IMR-90 (cell line): ENCODE measurements at regions not wholly inside any gene's neighbourhood (a gene's known extent, or its start where the extent isn't known, plus 50 kb on each side); places are given as distances from the start of the nearest gene placed in this dataset.

ENCODE experiments used
- ATAC-seq: fragments of 200-7000 bp; cut with Tn5 transposase; 2 replicates; pipeline ENCODE4 v1.9.1; 2020; ENCODE audit warnings: low read depth, mild to moderate bottlenecking, moderate library complexity
- BruUV-seq: library from RNA; stranded (reverse); fragments of 400-500 nt; replicated peaks from 2 replicates; lab custom pipeline; 2021; lab: Mats Ljungman, UMichigan
- CTCF ChIA-PET: fragments of 300-600 bp; formaldehyde crosslinking; extraction: SDS; loops from one replicate; lab custom pipeline; 2021; ENCODE audit warnings: antibody characterized with exemption; lab: Yijun Ruan, JAX
- POLR2A ChIA-PET: fragments of 300-600 bp; sonication (Branson Sonifier 250); formaldehyde crosslinking; loops from one replicate; lab custom pipeline; 2022; ENCODE audit warnings: antibody characterized with exemption; ENCODE audit not compliant: unreplicated experiment; lab: Charles Lee
- DNase-seq: peaks from one replicate; pipeline ENCODE4 v3.0.0; 2013
- H2AFZ ChIP-seq: replicated peaks from 2 replicates; pipeline ENCODE3; 2013; ENCODE audit warnings: low read length, mild to moderate bottlenecking; ENCODE audit not compliant: poor library complexity
- H2AK5ac ChIP-seq: 2 replicates; pipeline ENCODE4 v1.6.1; 2013; ENCODE audit warnings: low read depth, low read length, inconsistent platforms
- H2AK9ac ChIP-seq: replicated peaks from 2 replicates; pipeline ENCODE3; 2013; ENCODE audit warnings: mild to moderate bottlenecking, low read depth, low read length, moderate library complexity; ENCODE audit not compliant: poor library complexity
- H2BK120ac ChIP-seq: 2 replicates; pipeline ENCODE4 v1.6.1; 2013; ENCODE audit warnings: low read depth, low read length, inconsistent platforms
- H2BK15ac ChIP-seq: 3 replicates; pipeline ENCODE4 v1.6.1; 2013; ENCODE audit warnings: low read depth, low read length, inconsistent platforms
- H2BK20ac ChIP-seq: 2 replicates; pipeline ENCODE4 v1.6.1; 2013; ENCODE audit warnings: low read depth, mild to moderate bottlenecking, inconsistent platforms, low read length, moderate library complexity
- H2BK5ac ChIP-seq: 2 replicates; pipeline ENCODE4 v1.6.1; 2013; ENCODE audit warnings: mild to moderate bottlenecking, low read depth, low read length, inconsistent platforms; ENCODE audit not compliant: poor library complexity, severe bottlenecking
- H3K14ac ChIP-seq: replicated peaks from 2 replicates; pipeline ENCODE4 v1.6.1; 2013; ENCODE audit warnings: low read depth, low read length, inconsistent platforms
- H3K18ac ChIP-seq: 2 replicates; pipeline ENCODE4 v1.6.1; 2013; ENCODE audit warnings: low read depth, low read length, control low read depth
- H3K23ac ChIP-seq: 2 replicates; pipeline ENCODE4 v1.6.1; 2013; ENCODE audit warnings: low read depth, low read length, inconsistent platforms
- H3K27ac ChIP-seq: 2 replicates; pipeline ENCODE4 v1.5.1; 2013; ENCODE audit warnings: mild to moderate bottlenecking, control low read depth, low read length; ENCODE audit not compliant: insufficient read depth
- H3K27me3 ChIP-seq: 2 replicates; pipeline ENCODE4 v1.6.1; 2013; ENCODE audit warnings: low read length; ENCODE audit not compliant: control insufficient read depth, insufficient read depth
- H3K36me3 ChIP-seq: 2 replicates; pipeline ENCODE4 v1.6.1; 2013; ENCODE audit warnings: low read length, mixed read lengths; ENCODE audit not compliant: control insufficient read depth, insufficient read depth
- H3K4ac ChIP-seq: 2 replicates; pipeline ENCODE4 v1.6.1; 2013; ENCODE audit warnings: low read depth, low read length, inconsistent platforms
- H3K4me1 ChIP-seq: 2 replicates; pipeline ENCODE4 v1.6.1; 2013; ENCODE audit warnings: low read length, mixed read lengths; ENCODE audit not compliant: control insufficient read depth, insufficient read depth
- H3K4me2 ChIP-seq: 2 replicates; pipeline ENCODE4 v1.6.1; 2013; ENCODE audit warnings: low read depth, mild to moderate bottlenecking, control low read depth, low read length, moderate library complexity
- H3K4me3 ChIP-seq: 2 replicates; pipeline ENCODE4 v1.5.1; 2013; ENCODE audit warnings: low read depth, mild to moderate bottlenecking, control low read depth, low read length, moderate library complexity; ENCODE audit not compliant: insufficient read depth
- H3K56ac ChIP-seq: 2 replicates; pipeline ENCODE4 v1.6.1; 2013; ENCODE audit warnings: low read length, inconsistent platforms; ENCODE audit not compliant: insufficient read depth; ENCODE audit errors: extremely low read depth
- H3K79me1 ChIP-seq, 2 experiments: 2 replicates each; pipeline ENCODE4 v1.6.1; 2013; ENCODE audit warnings: low read length in 2 of 2, inconsistent platforms in 1 of 2, low read depth in 1 of 2
- H3K9ac ChIP-seq: 2 replicates; pipeline ENCODE4 v1.6.1; 2013; ENCODE audit warnings: low read depth, low read length, control low read depth
- H3K9me1 ChIP-seq: 2 replicates; pipeline ENCODE4 v1.6.1; 2013; ENCODE audit warnings: low read length, inconsistent platforms; ENCODE audit not compliant: insufficient read depth
- H3K9me3 ChIP-seq: 2 replicates; pipeline ENCODE4 v1.6.1; 2013; ENCODE audit warnings: low read length; ENCODE audit not compliant: control insufficient read depth, insufficient read depth
- H4K20me1 ChIP-seq: 2 replicates; pipeline ENCODE4 v1.6.1; 2013; ENCODE audit warnings: low read length, inconsistent platforms; ENCODE audit not compliant: insufficient read depth
- H4K5ac ChIP-seq: 2 replicates; pipeline ENCODE4 v1.6.1; 2013; ENCODE audit warnings: mild to moderate bottlenecking, low read depth, low read length, control low read depth
- H4K8ac ChIP-seq, 2 experiments: 2 replicates each; pipeline ENCODE4 v1.6.1; 2013; ENCODE audit warnings: low read depth in 2 of 2, low read length in 2 of 2, control low read depth in 1 of 2, inconsistent platforms in 1 of 2
- H4K91ac ChIP-seq: 2 replicates; pipeline ENCODE4 v1.6.1; 2013; ENCODE audit warnings: low read depth, low read length, inconsistent platforms; ENCODE audit not compliant: insufficient read depth
- BHLHE40 ChIP-seq: fragments of 150-350 bp; IDR thresholded peaks from 2 replicates; pipeline ENCODE4 v1.6.1; 2016; ENCODE audit warnings: mild to moderate bottlenecking, low read depth, low read length
- FOS ChIP-seq: fragments of 150-350 bp; IDR thresholded peaks from 2 replicates; pipeline ENCODE4 v1.6.1; 2016; ENCODE audit warnings: low read depth, low read length
- RAD21 ChIP-seq: IDR thresholded peaks from 2 replicates; pipeline ENCODE4 v1.6.1; 2012; ENCODE audit warnings: low read length, improper control_type of control experiment
- RCOR1 ChIP-seq: IDR thresholded peaks from 2 replicates; pipeline ENCODE4 v1.6.1; 2012; ENCODE audit warnings: mild to moderate bottlenecking, low read length, improper control_type of control experiment; ENCODE audit not compliant: insufficient replicate concordance
- RFX5 ChIP-seq: IDR thresholded peaks from 2 replicates; pipeline ENCODE4 v1.8.0; 2012; ENCODE audit warnings: low read depth, mild to moderate bottlenecking, low read length, moderate library complexity
- WGBS, 2 experiments: methylation state at CpG; one replicate each; pipeline versions ENCODE4 v1.1.5 to v1.1.7; 2013; ENCODE audit warnings: missing lambda C conversion rate in 2 of 2; ENCODE audit not compliant: insufficient read length in 1 of 2; ENCODE audit errors: extremely low coverage in 2 of 2; 5-methylcytosine and 5-hydroxymethylcytosine counted together
- dilution Hi-C: fragments of 300-500 bp; cut with HindIII; formaldehyde crosslinking; loops from one replicate; pipeline ENCODE4 v1.14.3; 2018; ENCODE audit warnings: low sequenced_read_pairs; ENCODE audit not compliant: unreplicated experiment
- in situ Hi-C: fragments of 300-500 bp; cut with MboI; formaldehyde crosslinking; loops from 3 replicates; pipeline ENCODE4 v1.14.3; 2019; ENCODE audit warnings: low sequenced_read_pairs, inconsistent platforms, mixed read lengths
- intact Hi-C: fragments of 100-400 bp; cut with micrococcal nuclease; formaldehyde crosslinking; loops from 2 replicates; pipeline ENCODE4 v1.10.0; 2022

GRCh38 chr11:109086931-109087330 is 335.1 kb upstream of the C11orf87 start:
- Histone ChIP-seq H3K14ac (no peak overlapping the region), H3K9me1 (no peaks in the 10 kb centered on the region), H3K4me2 (no peak overlapping the region), H3K23ac (no peak overlapping the region), H2AFZ (no peak overlapping the region), H2BK20ac (no peak overlapping the region), H3K27me3 (no peaks in the 10 kb centered on the region), H3K4me1 (no peaks in the 10 kb centered on the region), H2BK5ac (no peak overlapping the region), H3K36me3 (no peaks in the 10 kb centered on the region), H3K18ac (no peak overlapping the region), H3K9me3 (no peaks in the 10 kb centered on the region), H3K79me1 (no peaks in the 10 kb centered on the region), H3K4ac (no peak overlapping the region), H4K20me1 (no peaks in the 10 kb centered on the region), H3K4me3 (no peak overlapping the region), H2AK5ac (no peak overlapping the region), H3K27ac (no peak overlapping the region), H4K91ac (no peak overlapping the region), H2BK120ac (no peak overlapping the region), H3K9ac (no peak overlapping the region), H4K8ac (no peak overlapping the region), H2AK9ac (no peak overlapping the region), H4K5ac (no peak overlapping the region), H2BK15ac (no peak overlapping the region), H3K56ac (no peak overlapping the region)
- POLR2A ChIA-PET = no interaction called here
- TF ChIP-seq FOS = no peak
- no peak for TF ChIP-seq RAD21
- no peak for TF ChIP-seq RFX5
- no peak for TF ChIP-seq RCOR1
- no peak for TF ChIP-seq BHLHE40
- WGBS, 2 experiments = no CpG with 5 or more reads among the region's 1 CpG
- no TSS peak for BruUV-seq
- DNase-seq (no peak), ATAC-seq (no peak)
- dilution Hi-C loops = no loop called here
- in situ Hi-C loops = no loop called here
- CTCF ChIA-PET = interaction anchor here (0.7 kb wide), 1 partner anchor 11 kb away, joined by 3 read pairs; no protein-coding TSS in a partner anchor
- intact Hi-C loops = no loop called here
